Limb (tissue), 2 donors: ENCODE measurements at regions not wholly inside any gene's neighbourhood (a gene's known extent, or its start where the extent isn't known, plus 50 kb on each side); places are given as distances from the start of the nearest gene placed in this dataset.
"Not testable (repeated sequence)": the region's sequence is repeated elsewhere in the genome, so short reads cannot be mapped to it uniquely, and the experiment has no call there.

Source experiments
- DNase-seq, 2 donors: peaks; one replicate each; pipeline ENCODE4 v3.0.0-alpha.2; 2016; ENCODE audit errors: extremely low spot score in 2 of 2

DNA sequence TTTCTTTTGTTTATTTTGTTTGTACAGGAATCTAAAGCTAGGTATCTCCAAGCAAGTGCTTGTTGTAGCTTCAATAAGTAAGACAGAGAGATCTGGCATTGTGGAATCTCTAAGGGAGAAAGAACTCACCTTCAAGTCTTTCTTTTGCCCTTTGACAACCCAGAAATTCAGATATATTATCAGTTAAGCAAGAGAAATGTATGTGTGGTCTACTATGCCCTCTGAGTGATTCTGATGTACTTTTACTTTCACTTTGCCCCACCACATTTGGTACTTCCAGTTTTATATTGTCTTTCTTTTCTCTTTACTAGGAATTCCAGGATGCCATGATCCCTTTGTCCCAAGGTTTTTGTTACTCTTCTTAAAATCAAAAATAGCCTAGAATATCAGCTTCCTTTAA is 259.6 kb upstream of the PIK3C3 start:
- no peak for DNase-seq

DNA sequence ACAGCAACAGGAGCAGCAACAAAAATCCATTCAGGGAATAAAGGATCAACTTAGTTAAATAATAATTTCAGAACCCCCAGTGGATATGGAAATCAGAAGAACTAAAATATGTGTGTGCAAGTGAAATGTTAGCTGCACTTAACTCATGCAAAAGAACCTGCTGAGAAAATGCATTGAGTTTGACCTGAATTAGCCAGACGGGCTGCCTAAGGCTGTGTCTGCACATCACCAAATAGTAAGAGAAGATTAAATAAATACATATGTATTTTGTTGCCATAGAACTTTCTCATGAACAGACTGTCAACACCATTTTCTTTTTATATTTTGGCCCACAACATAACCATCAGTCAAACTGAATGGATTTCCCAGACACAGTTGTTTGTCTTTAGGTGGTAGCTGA is 262.0 kb upstream of the PIK3C3 start:
- no peak for DNase-seq

DNA sequence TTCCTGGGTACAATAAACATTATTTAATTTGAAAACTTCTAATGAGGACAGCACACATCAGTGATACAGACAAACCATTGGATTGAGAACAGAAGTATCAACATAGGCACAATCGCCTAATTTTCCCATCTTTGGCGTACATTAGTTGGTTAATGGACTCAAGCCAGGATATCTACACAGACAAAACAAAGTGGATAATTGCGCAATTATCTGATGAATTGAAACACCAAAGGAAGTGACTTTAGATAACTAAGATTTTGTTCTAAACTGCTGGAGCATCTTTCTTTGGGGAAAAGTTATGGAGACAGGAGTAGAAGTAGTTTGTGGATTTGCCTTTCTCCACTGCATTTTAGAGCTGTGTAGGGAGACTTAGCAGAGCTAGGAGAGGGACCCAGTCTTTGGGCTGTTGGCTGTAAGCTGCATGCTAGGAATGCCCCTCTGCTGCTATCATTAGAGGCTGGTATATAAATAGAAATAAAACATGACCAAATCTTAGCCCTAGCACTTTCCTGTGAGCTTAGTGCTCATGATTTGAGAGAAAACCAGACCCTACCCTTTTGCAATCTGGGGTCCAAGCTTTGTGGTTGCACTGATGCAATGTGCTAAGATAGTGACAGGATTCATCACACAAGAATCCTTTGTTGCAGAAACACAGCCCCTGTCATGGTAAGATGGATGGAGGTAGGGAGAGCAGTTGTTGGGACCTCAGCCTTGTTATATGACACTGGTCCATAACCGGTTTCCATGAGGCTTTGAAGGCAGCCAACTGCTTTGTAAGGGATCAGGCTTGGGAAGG is 264.5 kb upstream of the PIK3C3 start:
- DNase-seq: no peak

DNA sequence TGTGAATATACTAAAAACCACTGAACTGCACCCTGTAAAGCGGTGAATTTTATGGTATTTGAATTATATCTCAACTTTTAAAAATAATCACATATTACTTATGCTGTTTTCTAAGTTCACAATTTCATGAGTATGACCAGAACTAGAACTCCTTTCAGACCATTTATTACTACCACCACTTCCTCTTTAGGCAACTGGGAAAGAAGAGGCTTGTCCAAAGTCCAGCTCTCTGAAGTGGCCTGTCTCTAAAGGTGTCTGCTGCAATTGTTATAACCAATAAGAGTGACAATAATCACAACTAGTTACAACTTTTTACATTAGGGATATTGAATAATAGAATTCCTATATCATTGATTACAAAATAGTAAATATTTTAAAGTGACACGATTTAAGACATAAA is 267.9 kb upstream of the PIK3C3 start:
- no peak for DNase-seq

DNA sequence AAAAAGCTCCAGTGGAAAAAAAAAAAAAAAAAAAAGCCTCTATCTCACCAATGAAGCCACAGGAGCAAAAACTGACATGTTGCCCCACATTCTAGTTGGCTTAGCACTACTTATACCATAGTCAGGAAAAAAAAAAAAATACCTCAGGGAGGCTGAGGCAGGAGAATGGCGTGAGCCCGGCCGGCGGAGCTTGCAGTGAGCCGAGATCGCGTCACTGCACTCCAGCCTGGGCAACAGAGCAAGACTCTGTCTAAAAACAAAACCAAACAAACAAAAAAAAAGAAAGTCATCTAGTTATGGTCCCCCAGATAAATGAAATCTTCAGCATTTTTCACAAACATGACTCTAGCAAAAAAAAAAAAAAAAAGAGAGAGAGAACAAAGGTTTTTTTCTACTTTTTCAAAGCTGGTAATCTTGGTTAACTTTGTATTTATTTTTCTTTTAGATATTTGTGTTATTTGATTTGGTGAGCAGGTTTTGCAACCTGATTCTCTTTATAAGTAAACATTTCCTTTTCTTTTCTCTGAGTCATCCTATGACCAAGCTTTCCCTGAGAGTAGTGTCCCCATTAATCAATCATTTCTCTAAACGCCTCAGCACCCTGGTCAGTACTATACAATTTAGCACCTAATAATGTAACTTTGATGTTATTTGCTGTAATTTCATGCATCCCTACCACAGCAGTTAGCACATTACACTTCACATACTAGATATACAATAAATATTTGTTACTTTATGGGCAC is 273.7 kb upstream of the PIK3C3 start:
- no peak for DNase-seq

DNA sequence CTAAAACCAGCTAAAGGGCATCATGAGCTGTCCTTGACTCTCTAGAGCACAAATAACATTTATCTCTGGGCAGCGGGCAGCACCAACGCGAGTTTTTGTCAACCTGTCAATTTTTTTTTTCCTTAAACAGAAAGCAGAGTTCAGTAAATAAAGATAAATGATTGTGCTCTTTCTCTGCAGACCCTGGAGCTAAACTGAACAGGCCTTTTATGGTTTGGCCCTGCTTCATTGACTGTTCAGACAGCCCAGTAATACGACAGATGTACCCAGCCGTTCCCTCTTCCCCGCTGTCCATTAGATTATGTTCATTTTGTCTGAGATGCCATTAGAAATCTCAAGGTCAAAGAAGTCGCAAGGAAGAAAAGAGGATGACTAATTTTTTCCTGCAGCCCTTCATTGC is 280.5 kb upstream of the PIK3C3 start:
- DNase-seq: no peak

DNA sequence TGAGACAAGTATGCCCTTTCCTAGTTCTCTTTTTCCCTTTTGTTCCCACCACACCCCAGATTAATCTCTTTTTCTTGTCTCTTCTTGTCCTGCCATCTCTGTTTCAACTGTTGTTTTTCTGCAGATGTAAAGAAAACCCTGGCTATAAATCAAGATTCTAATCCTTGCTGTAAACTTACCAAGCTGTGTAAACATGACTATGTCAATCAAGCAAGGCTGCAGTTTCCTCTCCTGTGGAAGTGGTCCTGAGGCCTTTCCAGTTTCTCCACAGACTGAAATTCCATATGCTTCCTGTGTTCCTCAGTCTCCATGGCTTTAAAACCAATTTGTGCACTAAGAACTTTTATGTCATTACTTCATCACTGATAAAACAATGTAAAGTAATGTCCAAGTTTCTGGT is 288.8 kb upstream of the PIK3C3 start:
- DNase-seq: no peak

- DNase-seq: no peak
Observed at GRCh38 chr18:41665210-41665609, 289.8 kb upstream of the PIK3C3 start.

DNA sequence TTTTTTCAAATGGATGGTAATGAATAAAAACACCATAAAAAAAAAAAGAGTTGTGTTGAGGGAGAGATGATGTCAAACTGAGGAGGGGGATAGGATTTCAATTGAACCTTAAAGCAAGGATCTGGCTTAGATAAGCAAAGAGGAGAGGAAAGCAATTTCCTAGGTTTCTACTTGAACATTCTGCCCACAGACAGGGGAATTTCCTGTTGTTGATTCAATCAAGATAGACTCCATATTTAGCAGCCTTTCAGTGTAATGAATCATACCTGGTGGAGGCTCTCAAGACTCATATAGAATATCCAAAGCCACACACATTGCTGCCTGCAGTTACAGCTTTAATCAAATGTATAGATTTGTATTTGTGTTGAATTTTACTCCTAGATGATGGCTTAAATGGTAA is 294.4 kb upstream of the PIK3C3 start:
- no peak for DNase-seq

- no peak for DNase-seq
Observed at GRCh38 chr18:41659438-41660130, 295.4 kb upstream of the PIK3C3 start.

DNA sequence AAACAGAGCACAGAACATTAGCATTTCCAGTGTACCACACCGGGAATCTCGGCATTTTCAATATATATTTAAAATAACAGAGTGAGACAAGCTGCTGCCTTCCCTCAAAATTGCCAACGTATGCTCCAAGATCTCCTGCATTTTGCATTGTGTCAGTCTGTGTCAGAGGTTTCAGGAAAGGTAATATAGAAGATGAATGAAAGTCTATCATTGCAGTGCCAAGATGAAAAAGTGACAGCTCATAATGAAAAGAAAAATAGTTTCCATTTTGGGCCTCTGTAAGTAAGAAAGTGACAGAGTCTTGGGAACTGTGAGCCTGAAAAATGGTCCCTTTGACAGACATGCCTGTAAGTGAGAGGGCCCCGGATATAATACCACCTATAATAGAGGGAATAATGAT is 297.8 kb upstream of the PIK3C3 start:
- no peak for DNase-seq

DNA sequence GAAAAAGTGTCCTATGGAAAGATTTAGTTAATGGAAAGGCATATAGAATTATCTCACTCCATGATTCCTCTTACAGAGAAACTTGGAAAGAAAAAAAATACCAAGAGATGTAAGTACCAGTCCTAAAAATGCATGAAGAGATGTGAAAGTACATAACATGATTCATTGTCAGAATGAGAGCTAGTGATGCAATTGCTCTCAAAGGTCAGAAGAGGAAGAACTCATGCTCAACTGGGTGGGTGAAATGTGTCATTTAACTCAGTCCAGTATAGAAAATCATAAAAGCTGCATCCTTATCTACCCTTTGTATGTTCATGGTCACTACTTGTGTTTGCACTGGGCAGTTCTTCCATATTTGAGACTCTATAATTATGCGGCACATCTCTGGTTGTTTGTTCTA is 300.0 kb upstream of the PIK3C3 start:
- no peak for DNase-seq

GRCh38 chr18:41647914-41648313 is 307.1 kb upstream of the PIK3C3 start:
- no peak for DNase-seq

DNA sequence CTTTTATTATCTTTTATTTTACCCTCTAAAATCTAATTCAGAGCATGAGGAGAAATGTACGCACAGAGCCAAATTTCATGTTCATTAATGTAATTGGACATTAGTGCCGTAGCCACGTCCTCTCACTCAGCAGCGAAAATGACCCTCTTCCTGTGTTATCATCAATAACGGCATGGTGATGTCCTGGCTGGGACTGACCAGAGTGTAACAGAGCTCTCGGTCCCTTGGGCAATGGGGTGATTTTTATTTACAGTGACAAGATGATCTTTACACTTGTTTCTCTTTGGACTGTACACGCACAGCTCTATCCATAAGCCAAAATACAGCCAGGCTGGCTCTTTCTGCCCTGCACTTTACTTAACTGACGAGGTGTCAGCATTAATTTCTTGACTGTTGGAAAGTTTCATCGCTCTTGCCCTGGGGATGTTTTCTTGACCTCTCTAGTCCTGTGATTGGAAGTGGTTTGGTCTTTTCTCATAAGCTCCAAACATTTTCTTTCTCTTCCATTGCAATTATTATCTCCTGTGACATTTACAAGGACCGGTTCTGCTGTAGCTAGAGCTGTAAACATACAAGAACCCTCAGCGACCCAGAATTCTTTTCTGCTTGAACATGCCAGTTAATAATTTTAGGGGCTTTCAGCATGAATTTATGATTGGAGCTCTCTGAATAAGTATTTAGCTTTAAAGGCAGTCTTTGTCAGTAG is 308.0 kb upstream of the PIK3C3 start:
- no peak for DNase-seq

DNA sequence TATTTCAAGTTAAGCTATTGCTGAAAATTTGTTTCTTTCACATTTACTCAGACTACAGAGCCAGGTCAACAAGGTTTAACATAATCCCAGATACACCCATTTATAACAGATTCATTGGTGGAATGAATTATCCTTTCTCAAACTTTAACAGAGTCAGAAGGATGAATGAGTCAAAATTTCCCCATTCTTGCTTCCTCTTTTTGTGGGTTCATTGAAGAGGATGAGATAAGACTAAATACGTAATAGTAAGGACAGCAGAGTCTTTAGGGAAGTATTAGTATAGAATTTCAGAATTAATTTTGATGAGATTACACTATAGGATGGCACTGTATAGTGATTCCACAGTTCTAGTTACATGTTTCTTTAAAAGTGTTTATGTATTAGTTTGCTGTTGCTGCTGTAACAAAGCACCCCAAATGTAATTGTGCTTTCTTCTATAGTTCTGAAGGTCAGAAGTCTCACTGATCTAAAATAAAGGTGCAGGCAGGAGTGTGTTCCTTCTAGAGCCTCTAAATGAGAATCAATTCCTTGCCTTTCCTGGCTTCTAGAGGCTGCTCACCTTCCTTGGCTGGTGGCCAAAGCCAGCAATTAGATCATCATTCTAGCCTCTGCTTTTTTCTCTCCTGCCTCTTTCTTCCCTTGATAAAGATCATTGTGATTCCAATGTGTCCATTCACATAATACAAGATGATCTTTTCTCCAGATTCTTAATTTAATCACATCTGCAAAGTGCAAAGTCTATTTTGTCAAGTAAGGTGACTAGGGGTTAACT is 309.3 kb upstream of the PIK3C3 start:
- DNase-seq: no peak

GRCh38 chr18:41644466-41644865 is 310.6 kb upstream of the PIK3C3 start:
- no peak for DNase-seq

- no peak for DNase-seq
Observed at GRCh38 chr18:41643427-41643826, 311.6 kb upstream of the PIK3C3 start.

- no peak for DNase-seq
Observed at GRCh38 chr18:41642756-41643155, 312.3 kb upstream of the PIK3C3 start.

DNA sequence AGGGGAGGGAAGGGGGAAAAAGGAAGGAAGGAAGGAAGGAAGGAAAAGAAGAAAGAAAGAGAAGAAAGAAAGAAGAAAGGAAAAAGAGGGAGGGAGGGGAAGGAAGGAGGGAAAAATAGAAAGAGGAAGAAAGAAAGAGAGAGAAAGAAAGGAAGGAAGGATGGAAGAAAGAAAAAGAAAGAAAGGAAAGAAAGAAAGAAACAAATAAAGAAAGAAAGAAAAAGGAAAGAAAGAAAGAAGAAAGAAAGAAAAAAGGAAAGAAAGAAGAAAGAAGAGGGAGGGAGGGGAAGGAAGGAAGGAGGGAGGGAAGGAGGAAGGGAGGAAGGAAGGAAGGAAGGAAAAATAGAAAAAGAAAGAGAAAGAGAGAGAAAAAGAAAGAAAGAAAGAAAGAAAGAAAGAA is 315.8 kb upstream of the PIK3C3 start:
- no peak for DNase-seq

- DNase-seq: not testable (repeated sequence)
Observed at GRCh38 chr18:41631723-41632285, 323.2 kb upstream of the PIK3C3 start.
